Esophagus (tissue), 2 donors: ENCODE measurements at regions not wholly inside any gene's neighbourhood (a gene's known extent, or its start where the extent isn't known, plus 50 kb on each side); places are given as distances from the start of the nearest gene placed in this dataset.

ENCODE experiments used
- H3K27ac ChIP-seq, 2 donors: one replicate each; pipeline ENCODE4 v1.5.1; 2013; ENCODE audit warnings: low read depth in 2 of 2, mild to moderate bottlenecking in 2 of 2, inconsistent platforms in 1 of 2, low read length in 1 of 2, moderate library complexity in 1 of 2
- H3K27me3 ChIP-seq, 2 donors: one replicate each; pipeline ENCODE4 v1.6.1; 2013; ENCODE audit warnings: low read length in 2 of 2, control low read depth in 1 of 2, mild to moderate bottlenecking in 1 of 2; ENCODE audit not compliant: insufficient read depth in 2 of 2, control insufficient read depth in 1 of 2
- H3K36me3 ChIP-seq, 2 donors: one replicate each; pipeline ENCODE4 v1.6.1; 2013; ENCODE audit warnings: low read length in 1 of 2; ENCODE audit not compliant: control insufficient read depth in 2 of 2, insufficient read depth in 2 of 2
- H3K4me1 ChIP-seq, 2 donors: one replicate each; pipeline ENCODE4 v1.6.1; 2013; ENCODE audit warnings: low read length in 1 of 2; ENCODE audit not compliant: control insufficient read depth in 2 of 2, insufficient read depth in 2 of 2
- H3K4me3 ChIP-seq, 2 donors: one replicate each; pipeline ENCODE4 v1.5.1; 2013; ENCODE audit warnings: low read length in 2 of 2, mild to moderate bottlenecking in 2 of 2, low read depth in 1 of 2, moderate library complexity in 1 of 2
- H3K9me3 ChIP-seq, 2 donors: one replicate each; pipeline ENCODE4 v1.6.1; 2013; ENCODE audit warnings: mild to moderate bottlenecking in 2 of 2, low read depth in 1 of 2, low read length in 1 of 2, moderate library complexity in 1 of 2; ENCODE audit not compliant: control insufficient read depth in 2 of 2, insufficient read depth in 1 of 2
- WGBS, 2 donors: extraction: QIAGEN DNeasy Blood & Tissue Kit; methylation state at CpG; one replicate each; pipeline ENCODE4 v1.1.7; 2013; 5-methylcytosine and 5-hydroxymethylcytosine counted together
- donor health status: healthy with polysubstance abuse.
- donor health status: Bipolar disorder and iron deficiency.

DNA sequence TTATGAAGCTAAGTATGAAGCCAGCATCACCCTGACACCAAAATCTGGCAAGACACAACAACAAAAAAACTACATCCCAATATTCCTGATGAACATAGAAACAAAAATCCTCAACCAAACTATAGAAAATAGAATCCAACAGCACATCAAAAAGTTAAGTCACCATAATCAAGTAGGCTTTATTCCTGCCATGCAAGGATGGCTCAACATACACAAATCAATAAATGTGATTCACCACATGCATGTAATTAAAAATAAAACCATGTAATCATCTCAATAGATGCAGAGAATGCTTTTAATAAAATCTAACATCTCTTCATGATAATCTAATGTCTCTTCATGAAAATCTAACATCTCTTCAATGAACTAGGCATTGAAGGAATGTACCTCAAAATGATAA lies 249.4 kb upstream of the GK2 start:
- Histone ChIP-seq H3K36me3 (no peaks in the 10 kb centered on the region), H3K4me3 (no peak overlapping the region), H3K4me1 (no peaks in the 10 kb centered on the region), H3K9me3 (no peaks in the 10 kb centered on the region), H3K27ac (no peak overlapping the region), H3K27me3 (no peaks in the 10 kb centered on the region)

DNA sequence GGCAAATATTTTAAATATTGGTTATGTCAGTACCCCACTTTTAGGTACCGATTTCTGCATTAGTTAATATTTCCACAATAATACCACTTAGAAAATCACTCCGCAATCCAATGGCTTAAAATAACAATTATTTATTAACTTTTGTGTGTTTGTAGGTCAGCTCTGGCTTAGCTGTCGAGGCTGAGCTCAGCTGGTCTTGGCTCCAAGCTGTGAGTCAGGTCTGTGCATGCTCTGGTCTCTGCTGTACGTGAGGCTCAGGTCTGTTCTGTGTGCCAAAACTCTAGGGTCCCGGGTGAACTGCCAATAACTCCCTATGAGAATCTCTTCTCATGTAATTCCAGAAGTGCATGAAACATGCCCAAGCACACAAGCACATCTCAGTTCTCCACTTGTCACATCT lies 245.8 kb upstream of the GK2 start:
- H3K27ac ChIP-seq = no peak overlapping the region
- WGBS, 2 donors = 42 to 56% methylated on average over 5 of the region's 5 CpGs

DNA sequence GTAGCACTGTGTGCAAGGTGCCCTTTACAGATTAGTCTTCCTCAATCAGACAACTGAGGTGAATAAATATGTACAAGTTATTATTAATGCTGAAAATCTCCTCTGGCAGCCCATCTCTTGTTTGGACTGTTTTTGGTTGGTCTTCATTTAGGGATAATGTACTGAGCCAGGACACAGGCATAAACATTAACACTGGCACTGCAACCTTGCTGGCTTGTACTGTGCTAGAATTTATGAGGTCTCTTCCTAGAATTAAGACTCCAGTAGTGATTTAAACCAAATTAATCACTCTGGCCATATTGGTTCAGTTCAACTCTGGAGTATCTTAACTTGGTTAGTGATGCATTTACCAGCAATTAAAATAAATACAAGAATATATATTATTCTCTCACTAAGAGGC lies 244.7 kb upstream of the GK2 start:
- Histone ChIP-seq H3K4me3 (no peak overlapping the region), H3K4me1 (no peaks in the 10 kb centered on the region), H3K9me3 (no peaks in the 10 kb centered on the region), H3K27me3 (no peaks in the 10 kb centered on the region), H3K27ac (peak overlapping the region in 1 of 2 donors; percentile 39), H3K36me3 (no peaks in the 10 kb centered on the region)

More for the DNA sequence above, 245.8 kb upstream of the GK2 start:
- H3K27me3 ChIP-seq = no peaks in the 10 kb centered on the region
- H3K9me3 ChIP-seq = no peaks in the 10 kb centered on the region
- no peaks in the 10 kb centered on the region for H3K4me1 ChIP-seq
- H3K4me3 ChIP-seq = no peak overlapping the region
- no peaks in the 10 kb centered on the region for H3K36me3 ChIP-seq

DNA sequence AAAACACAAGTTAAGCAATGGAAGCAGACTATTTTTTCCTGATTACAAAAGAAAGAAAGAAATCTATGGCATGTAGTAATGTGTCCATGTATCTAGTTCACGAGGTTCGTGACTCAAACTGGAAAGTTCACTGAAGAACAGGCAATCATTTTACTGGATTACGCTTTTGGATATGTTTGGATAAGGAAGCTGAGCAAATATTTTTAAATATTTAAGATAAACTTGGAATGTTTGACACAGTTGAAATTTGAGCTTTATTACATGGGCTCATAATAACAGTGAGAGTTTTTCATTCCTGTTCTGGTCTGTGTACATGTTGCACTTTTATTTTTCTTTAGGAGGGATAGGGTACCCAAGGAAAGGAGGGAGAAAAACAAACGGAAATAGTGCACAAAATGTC lies 244.2 kb upstream of the GK2 start:
- no peaks in the 10 kb centered on the region for H3K36me3 ChIP-seq
- H3K4me3 ChIP-seq = no peak overlapping the region
- WGBS, 2 donors = 27 to 29% methylated on average over 4 of the region's 4 CpGs
- no peaks in the 10 kb centered on the region for H3K4me1 ChIP-seq
- H3K27ac ChIP-seq = no peak overlapping the region
- no peaks in the 10 kb centered on the region for H3K9me3 ChIP-seq
- H3K27me3 ChIP-seq = no peaks in the 10 kb centered on the region

DNA sequence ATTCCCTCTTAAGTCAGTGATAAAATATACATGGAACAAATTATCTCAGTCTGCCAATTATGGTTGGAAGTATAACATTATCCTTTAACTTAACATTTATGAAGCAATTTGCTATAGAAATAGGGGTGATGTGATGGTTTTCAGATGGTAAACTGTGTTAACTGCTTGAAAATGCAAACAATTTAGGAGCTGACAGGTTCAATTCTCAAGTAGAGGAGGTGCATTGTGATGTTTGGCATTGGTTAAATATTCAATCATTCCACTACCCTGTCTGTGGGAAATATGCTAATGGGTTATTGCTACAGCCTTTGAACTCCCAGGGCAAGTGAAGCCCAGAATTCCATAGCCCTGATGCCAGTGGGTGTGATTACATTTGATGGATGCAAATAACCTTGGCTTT lies 243.4 kb upstream of the GK2 start:
- no peaks in the 10 kb centered on the region for H3K4me1 ChIP-seq
- H3K4me3 ChIP-seq = no peak overlapping the region
- H3K36me3 ChIP-seq = no peaks in the 10 kb centered on the region
- H3K9me3 ChIP-seq = no peaks in the 10 kb centered on the region
- no peaks in the 10 kb centered on the region for H3K27me3 ChIP-seq
- H3K27ac ChIP-seq = no peak overlapping the region

DNA sequence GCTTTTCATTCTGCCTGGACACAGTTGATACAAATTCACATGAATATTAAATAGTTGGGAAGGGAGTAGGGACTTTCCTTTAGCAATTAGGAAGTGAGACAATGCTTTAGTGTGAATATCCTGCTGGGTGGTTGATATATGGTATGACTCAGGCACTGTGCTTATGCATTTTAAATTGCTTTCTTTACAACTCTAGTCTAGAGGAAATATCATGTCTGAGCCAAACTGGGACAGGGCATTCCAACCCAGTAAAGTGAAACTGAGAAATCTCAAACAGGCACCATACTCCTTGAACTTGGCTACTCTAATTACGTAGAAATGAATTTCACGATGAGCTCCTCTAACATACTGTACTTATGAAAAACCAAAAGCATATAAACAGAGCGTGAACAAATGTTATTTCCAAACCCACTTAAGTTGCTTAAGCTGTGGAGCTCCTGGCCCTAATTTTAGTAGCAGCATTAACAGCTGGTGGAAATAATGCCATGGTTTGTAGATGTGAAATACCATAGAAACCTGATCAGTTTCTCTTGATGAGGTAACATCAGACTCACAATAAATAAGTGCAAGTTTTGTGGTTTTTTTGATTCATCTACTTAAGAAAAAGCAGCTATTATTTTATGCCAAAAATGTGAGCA lies 242.9 kb upstream of the GK2 start:
- no peaks in the 10 kb centered on the region for H3K27me3 ChIP-seq
- WGBS, 2 donors = 26 to 41% methylated on average over 3 of the region's 3 CpGs
- H3K36me3 ChIP-seq = no peaks in the 10 kb centered on the region
- H3K4me3 ChIP-seq = no peak overlapping the region
- peak overlapping the region in 1 of 2 donors; percentile 21 for H3K27ac ChIP-seq
- H3K4me1 ChIP-seq = no peaks in the 10 kb centered on the region
- no peaks in the 10 kb centered on the region for H3K9me3 ChIP-seq

DNA sequence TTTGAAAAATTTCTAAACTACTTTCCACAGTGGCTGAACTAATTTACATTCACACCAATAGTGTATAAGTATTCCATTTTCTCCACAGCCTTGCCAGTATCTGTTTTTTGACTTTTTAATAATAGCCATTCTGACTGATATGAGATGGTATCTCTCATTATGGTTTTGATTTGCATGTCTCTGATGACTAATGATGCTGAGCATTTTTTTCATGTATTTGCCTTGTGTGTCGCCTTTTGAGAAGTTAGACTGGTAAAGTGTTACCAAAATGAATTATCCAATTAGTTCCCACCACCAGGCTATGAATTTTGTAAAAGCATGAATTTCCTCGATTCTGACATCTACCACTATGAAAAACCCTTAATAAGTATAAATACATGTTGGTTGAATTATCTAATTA lies 242.2 kb upstream of the GK2 start:
- 77 to 78% methylated on average over 2 of the region's 2 CpGs for WGBS, 2 donors
- Histone ChIP-seq H3K27me3 (no peaks in the 10 kb centered on the region), H3K4me3 (no peak overlapping the region), H3K9me3 (no peaks in the 10 kb centered on the region), H3K27ac (no peak overlapping the region), H3K4me1 (no peaks in the 10 kb centered on the region), H3K36me3 (no peaks in the 10 kb centered on the region)

DNA sequence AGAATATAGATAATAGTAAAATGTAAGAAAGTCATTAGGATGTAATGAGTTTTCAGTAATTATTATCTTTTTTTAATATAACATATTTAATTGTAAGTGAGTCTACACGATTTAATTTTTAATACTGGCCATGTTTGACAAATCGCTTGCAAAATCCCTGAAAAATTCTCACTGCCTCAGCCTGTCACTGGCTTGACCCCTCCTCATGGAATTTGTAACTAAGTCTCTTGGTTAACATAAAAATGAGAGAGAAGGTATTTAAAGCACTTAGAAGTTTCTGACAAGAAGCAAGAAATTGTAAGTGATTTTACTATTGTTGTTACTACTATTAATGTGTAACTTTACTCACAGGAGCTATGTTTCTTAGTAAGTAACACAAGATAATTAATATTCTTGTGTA lies 237.9 kb upstream of the GK2 start:
- Histone ChIP-seq H3K27me3 (no peaks in the 10 kb centered on the region), H3K36me3 (no peaks in the 10 kb centered on the region), H3K9me3 (no peaks in the 10 kb centered on the region), H3K27ac (no peak overlapping the region), H3K4me3 (no peak overlapping the region), H3K4me1 (no peaks in the 10 kb centered on the region)
- WGBS, 2 donors = 67 to 81% methylated on average over 2 of the region's 2 CpGs

DNA sequence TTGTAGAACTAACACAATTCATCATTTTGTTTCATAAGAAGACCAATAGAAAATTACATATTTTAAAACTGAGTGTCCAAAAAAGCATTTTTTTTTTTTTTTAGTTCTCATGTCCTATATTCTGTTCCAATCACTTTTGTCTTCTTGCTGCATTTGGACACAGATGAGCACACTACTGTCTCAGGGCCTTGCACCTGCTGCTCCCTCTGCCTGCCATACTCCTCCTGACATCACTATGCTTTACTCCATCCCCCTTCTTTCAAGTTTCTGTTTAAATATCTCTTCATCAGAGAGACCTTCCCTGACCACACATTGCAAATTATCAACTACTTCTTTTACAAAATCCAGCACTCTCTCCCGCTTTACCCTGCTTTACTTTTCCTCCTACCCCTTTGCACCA lies 230.7 kb upstream of the GK2 start:
- Histone ChIP-seq H3K27ac (no peak overlapping the region), H3K36me3 (no peaks in the 10 kb centered on the region), H3K9me3 (no peaks in the 10 kb centered on the region), H3K4me3 (no peak overlapping the region), H3K4me1 (no peaks in the 10 kb centered on the region), H3K27me3 (no peaks in the 10 kb centered on the region)
- 92 to 97% methylated on average over 1 of the region's 1 CpG for WGBS, 2 donors

DNA sequence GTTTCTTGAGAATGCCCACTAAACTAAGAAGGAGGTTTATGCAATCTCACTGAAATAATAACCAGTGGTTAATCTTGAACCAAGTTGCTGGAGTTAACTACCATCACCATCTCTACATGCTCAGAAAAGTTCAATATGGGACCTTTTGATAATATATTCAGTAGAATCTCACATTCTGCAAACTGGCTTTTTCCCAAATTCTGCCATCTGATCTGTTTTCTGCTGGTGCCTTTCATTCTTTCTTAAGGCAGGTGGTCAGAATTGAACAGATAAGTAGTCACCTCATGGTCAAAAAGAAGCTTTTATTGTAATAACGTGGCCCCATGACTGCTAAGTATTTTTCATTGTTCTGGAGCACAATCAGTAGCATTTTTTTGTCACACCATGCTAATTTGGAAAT lies 229.0 kb upstream of the GK2 start:
- Histone ChIP-seq H3K27ac (no peak overlapping the region), H3K27me3 (no peaks in the 10 kb centered on the region), H3K36me3 (no peaks in the 10 kb centered on the region), H3K9me3 (no peaks in the 10 kb centered on the region), H3K4me3 (no peak overlapping the region), H3K4me1 (no peaks in the 10 kb centered on the region)
- 76 to 84% methylated on average over 1 of the region's 1 CpG for WGBS, 2 donors
